ENCODE measurements at regions not wholly inside any gene's neighbourhood (a gene's known extent, or its start where the extent isn't known, plus 50 kb on each side); places are given as distances from the start of the nearest gene placed in this dataset.
"Not testable (repeated sequence)": the region's sequence is repeated elsewhere in the genome, so short reads cannot be mapped to it uniquely, and the experiment has no call there.

DNA sequence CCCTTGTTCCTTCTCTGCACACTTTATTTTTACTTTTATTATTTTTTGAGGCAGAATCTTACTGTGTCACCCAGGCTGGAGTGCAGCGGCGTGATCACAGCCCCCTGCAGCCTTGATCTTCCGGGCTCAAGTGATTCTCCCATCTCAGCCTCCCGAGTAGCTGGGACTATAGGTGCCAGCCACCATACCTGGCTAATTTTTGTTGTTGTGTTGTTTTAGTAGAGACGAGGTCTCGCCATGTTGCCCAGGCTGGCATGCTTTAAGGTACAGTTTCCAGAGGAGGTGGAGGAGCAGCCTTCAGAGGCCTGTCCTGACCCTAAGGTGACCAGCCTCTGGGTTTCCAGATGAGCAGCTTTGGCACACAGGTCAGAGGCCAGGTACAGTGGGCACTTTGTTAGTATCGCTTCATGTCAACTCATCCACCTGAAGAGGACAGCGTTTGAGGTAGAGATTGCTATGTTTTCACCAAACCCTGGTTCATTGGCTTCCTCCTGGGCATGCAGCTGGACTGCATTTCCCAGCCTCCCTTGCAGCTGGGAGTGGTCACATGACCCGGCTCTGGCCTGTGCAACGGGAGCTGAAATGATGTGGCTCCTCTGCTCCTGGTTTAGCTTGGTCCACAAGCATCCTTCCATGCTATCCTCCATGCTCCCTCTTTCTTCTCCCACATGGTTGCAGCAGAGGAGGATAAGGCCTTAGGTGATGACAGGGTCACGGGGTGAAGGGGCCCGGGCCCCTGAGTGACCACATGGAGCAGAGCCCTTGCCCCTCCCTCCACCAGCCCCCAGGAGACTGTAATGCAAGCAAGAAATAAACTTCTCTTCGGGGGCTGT is 139.3 kb upstream of the IER5L start:
- DNase-seq (ENCODE audit: low read depth), result no peak

DNA sequence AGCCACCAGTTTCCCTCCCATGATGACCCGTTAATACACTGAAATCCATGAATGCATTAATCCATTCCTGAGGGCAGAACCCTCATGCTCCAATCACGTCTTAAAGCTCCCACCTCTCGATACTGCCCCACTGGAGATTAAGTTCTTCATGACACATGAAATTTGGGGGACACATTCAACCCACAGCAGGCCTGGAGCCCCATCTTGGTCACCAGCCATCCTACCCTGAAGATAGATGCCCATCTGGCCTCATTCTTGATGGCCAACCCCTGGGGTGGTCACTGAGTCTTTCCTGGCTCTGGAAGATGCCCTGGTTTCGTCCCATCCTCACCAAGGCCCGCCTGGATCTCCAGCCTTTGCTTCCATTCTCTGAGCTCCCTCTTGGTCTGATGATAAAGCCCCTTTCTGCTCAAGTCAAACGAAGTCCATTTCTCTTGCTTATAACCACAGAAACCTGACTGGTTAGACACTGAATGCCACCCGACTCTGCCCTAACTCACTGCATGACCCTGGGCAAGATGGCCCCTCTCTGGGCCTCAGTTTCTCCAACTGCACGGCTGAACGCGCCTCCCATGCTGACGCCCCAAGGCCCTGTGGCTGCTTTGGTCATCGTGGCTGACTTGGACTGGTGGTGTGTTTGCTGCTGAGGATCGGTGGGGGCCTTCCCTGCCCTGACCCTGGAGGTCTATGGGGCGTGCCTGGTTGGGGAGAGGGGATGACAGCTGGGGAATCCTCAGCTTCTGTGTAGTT is 138.4 kb upstream of the IER5L start:
- no peak for DNase-seq (ENCODE audit: low read depth)

DNA sequence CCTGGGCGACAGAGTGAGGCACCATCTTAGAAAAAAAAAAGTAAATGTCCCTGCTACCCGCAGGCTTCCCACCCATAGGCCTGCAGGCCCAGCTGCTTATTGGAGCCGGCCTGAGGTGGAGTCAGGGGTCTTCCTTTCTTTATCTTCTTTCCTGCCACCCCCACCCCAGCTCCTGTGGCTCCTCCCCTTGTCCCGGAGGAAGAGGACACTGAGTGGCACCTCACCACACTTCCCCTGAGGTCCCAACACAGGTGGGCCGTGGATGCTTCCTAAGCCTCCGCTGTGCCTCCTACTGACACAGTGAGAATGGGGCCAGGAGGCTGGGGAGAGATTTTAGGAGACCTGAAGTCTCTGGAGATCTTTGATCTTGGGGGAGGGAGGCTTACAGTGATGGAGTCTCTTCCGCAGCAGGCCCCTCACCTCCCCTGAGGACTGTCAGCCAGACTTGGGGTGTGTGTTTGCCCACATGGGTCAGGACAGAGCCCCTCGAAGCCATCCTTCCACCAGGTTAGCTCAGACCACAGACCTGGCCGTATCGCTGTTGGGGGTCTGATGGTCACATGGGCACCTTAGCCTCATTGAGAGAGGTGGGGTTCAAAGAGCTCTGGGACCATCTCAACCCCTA is 135.4 kb upstream of the IER5L start:
- DNase-seq (ENCODE audit: low read depth), result no peak

DNA sequence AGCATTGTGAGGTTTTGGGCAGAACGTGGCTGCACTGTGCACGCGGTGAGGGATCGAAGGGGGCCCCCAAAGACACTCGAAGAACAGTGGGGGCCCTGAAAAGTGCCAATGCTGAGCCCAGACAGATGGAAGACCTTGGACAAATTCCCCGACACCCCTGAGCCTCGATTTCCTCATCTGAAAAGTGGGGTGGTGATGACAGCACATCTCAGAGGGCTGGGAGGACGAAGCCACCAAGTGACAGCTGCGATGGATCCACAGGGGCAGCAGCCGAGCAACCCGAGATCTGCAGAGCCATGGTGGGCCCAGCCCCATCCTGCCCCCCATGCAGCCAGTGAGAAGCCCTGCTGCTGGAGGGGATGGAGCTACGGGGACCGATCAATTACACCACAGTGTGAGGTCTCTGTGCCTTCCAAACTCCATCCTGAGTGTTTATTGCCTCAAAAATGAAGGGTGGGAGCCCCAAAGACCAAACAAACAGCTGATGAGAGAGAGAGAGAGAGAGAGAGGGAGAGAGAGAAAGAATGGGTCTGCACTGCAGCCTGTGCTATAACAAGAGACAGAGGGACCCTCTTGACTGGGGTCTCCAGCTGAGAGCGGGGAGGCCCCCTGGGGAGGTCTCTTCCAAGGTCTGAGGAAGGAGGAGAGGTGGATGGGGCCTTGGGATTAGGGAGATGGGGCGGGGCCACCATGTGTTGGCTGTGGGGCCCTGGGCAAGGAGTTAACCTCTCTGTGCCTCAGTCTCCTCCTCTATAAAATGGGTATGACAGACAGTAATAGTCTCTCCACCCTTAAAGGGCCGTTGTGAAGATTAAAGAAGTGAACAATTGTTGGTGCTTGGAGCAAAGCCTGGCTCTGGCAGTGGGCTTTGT is 134.4 kb upstream of the IER5L start:
- DNase-seq (ENCODE audit: low read depth), result no peak

- DNase-seq (ENCODE audit: low read depth), result no peak
Observed at GRCh38 chr9:129311643-129312042, 133.6 kb upstream of the IER5L start.

- DNase-seq (ENCODE audit: low read depth), result no peak
Observed at GRCh38 chr9:129310666-129311350, 132.7 kb upstream of the IER5L start.

GRCh38 chr9:129309906-129310305 is 131.8 kb upstream of the IER5L start:
- DNase-seq (ENCODE audit: low read depth), result no peak

DNA sequence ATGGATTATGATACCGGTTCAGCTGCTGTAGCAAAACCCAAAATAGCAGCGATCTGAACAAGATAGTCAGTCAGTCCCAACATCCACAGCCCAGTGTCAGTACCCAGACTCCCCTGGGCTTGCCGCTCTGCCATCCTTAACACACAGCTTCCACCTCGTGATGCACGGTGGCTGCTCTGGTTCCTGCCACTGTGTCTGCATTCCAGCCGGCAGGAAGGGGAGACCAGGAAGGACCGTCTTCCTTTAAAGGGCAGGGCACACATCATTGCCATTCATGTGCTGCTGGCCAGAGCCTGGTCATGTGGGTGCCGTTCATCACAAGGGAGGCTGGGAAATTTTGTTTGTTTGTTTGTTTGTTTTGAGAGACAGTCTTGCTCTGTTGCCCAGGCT is 131.0 kb upstream of the IER5L start:
- no peak for DNase-seq (ENCODE audit: low read depth)

DNA sequence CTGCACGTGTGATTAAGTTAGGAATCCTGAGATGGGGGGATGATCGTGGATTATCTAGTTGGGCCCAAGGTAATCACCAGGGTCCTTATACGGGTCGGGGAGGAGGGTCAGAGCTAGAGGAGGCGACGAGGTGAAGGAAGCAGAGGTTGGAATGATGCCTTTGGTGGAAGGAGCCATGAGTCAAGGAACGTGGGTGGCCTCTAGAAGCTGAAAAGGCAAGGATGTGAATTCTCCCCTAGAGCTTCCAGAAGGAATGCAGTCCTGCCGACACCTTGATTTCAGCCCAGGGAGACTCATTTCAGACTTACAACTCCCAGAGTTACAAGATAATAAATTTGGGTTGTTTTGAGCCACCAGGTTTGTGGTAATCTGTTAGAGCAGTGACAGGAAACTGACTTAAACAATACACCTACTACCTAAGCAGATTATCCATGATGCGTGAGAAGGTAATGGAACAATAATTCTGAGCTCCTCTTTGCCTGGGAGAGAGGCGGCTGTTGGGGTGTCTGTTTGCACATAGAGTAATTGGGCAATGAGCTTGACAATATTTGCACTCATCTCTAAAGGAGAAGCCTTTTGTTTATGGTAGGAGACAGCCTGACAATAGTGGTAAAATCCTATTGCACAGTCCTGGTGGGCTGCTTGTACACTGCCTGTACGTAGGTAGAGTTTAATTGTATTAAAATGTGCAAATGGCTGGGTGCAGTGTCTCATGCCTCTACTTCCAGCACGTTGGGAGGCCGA is 129.3 kb upstream of the IER5L start:
- DNase-seq (ENCODE audit: low read depth), result no peak

GRCh38 chr9:129306318-129306973 is 128.4 kb upstream of the IER5L start:
- no peak for DNase-seq (ENCODE audit: low read depth)

- no peak for DNase-seq (ENCODE audit: low read depth)
Observed at GRCh38 chr9:129305246-129305645, 127.2 kb upstream of the IER5L start.

- DNase-seq (ENCODE audit: low read depth), result no peak
Observed at GRCh38 chr9:129301941-129302340, 123.9 kb upstream of the IER5L start.

DNA sequence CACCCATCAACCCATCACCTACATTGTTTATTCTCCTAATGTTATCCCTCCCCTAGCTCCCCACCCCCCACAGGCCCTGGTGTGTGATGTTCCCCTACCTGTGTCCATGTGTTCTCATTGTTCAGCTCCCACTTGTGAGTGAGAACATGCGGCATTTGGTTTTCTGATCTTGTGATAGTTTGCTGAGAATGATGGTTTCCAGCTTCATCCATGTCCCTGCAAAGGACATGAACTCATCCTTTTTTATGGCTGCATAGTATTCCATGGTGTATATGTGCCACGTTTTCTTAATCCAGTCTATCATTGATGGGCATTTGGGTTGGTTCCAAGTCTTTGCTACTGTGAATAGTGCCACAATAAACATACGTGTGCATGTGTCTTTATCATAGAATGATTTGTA is 118.1 kb upstream of the IER5L start:
- DNase-seq (ENCODE audit: low read depth), result not testable (repeated sequence)

- DNase-seq (ENCODE audit: low read depth), result no peak
Observed at GRCh38 chr9:129291041-129291501, 113.0 kb upstream of the IER5L start.

DNA sequence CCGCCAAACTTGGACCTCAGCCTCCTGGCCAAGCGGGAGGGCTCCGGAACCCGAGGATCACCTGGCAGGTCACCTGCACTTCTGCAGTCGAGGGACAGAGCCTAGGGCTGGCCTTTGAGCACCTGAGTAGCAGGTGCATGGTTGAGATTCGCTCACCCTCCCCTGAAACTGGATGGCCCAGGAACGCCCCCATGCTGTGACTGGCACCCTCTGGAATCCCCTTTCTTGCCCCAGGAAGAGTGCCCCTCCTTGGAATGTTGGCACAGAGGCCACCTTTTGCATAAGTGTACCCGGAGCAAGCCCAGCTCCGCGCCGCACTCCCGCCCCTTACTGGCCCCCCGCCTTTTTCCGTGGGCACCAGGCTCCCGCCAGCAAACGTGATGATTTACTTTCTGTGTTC is 112.5 kb upstream of the IER5L start:
- DNase-seq (ENCODE audit: low read depth), result no peak

GRCh38 chr9:129289883-129290282 is 111.8 kb upstream of the IER5L start:
- no peak for DNase-seq (ENCODE audit: low read depth)

DNA sequence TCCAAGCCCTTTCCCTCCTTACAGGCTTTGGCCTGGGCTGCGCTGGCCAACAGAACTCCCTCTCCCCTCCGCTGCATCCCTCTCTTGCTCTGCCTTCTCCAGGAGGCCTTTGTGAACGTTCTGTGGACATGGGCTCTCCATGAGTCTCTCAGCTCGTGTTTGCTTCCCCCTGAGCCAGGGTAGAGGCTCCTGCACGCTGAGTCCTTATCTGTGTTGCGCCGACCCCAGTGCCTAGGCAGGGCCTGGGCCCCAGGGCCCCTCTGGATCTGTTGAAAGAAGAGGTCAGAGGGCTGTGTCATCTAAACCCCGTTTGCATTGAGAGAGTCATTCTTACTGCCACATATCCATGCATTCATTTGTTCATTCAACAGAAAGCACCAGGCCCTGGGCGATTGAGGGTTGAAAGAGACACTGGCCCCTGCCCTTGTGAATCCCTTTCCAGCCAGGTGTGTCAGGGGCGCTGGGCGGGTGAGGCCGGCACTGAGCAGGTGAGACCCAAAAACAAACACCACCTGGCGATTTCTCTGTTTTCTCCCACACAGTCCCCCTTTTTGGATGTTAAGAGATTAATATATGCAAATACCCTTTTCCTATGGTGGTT is 111.2 kb upstream of the IER5L start:
- DNase-seq (ENCODE audit: low read depth), result no peak

DNA sequence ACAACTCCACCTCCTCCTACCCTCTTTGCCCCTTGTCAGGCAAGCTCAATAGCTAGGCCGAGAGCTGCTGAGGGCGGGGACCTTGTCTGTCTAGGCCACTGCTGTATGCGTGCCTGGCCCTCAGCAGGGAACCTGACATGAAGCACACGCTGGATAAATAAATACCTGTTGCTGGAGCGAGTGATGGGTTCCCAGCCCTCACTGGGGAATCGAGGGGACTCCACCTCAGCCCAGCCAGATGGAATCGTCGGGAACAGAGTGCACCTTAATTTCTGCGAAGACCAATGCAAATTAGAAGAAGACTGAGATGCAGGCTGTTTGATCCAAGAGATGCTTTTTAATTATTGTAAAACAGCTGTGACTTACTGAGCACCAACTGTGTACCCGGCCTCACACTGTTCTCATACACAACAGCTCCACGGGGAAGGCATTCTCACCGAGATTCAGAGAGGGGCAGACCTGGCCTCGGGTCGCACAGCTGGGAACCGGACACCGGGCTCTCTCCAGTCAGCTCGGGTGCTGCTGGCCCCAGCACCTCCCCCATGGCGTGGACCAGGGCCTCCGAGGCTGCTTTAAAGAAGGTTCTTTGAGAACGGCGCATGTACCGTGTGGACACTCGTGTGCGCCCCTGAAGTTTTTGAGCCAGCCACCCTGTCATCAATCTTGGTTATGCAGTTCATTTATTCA is 109.7 kb upstream of the IER5L start:
- DNase-seq (ENCODE audit: low read depth), result no peak
